T-helper 1 cell treated with Interleukin-12 subunit alpha and Interleukin-12 subunit beta and Interleukin-4 antibody, amounts not matched to agents 30 μg/mL and 1 μg/mL, for 36 hours (primary cell): ENCODE measurements at regions not wholly inside any gene's neighbourhood (a gene's known extent, or its start where the extent isn't known, plus 50 kb on each side); places are given as distances from the start of the nearest gene placed in this dataset.

Experiments used
- H3K27ac Mint-ChIP-seq: one replicate; pipeline ENCODE4 v1.8.0; 2021; ENCODE audit warnings: mild to moderate bottlenecking, mixed read lengths
- H3K27me3 Mint-ChIP-seq: one replicate; pipeline ENCODE4 v1.8.0; 2021; ENCODE audit warnings: low read depth, mixed read lengths
- H3K36me3 Mint-ChIP-seq: one replicate; pipeline ENCODE4 v1.8.0; 2021; ENCODE audit warnings: low read depth, mixed read lengths
- H3K4me1 Mint-ChIP-seq: one replicate; pipeline ENCODE4 v1.8.0; 2021; ENCODE audit warnings: low read depth, mixed read lengths
- H3K4me3 Mint-ChIP-seq: one replicate; pipeline ENCODE4 v1.8.0; 2021; ENCODE audit warnings: mild to moderate bottlenecking, moderate library complexity, mixed read lengths
- H3K9me3 Mint-ChIP-seq: one replicate; pipeline ENCODE4 v1.8.0; 2021; ENCODE audit warnings: mixed read lengths

- peaks cover 13% of the 10 kb centered on the region for H3K9me3 Mint-ChIP-seq
- no peak overlapping the region for H3K27ac Mint-ChIP-seq
- H3K4me3 Mint-ChIP-seq, result no peak overlapping the region
- H3K27me3 Mint-ChIP-seq, result no peaks in the 10 kb centered on the region
- no peaks in the 10 kb centered on the region for H3K36me3 Mint-ChIP-seq
- H3K4me1 Mint-ChIP-seq, result no peaks in the 10 kb centered on the region
These were observed 394.9 kb downstream of the KIF4B start for GRCh38 chr5:155408465-155408864.

DNA sequence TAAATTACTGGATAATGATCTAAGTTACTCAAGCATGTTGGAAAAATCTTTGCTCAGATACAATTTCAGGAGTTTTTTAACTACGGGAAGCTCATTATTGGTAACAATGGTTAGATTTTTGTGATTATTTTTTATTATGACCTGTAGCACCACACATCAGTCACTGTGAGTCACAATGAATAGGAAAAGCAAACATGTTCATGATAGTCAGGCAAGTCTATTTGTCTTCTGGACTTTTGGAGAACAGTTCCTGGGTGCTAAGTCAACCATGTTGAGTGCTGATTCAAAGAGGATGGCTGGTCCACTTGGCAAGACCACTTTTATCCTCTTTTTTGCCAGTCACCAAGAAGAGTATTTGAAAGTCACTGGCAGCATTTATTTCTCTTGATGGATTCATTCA, 403.2 kb downstream of the KIF4B start:
- Mint-ChIP-seq H3K27ac (no peak overlapping the region), H3K36me3 (no peaks in the 10 kb centered on the region), H3K4me1 (no peaks in the 10 kb centered on the region), H3K9me3 (no peaks in the 10 kb centered on the region), H3K4me3 (no peak overlapping the region), H3K27me3 (no peaks in the 10 kb centered on the region)

DNA sequence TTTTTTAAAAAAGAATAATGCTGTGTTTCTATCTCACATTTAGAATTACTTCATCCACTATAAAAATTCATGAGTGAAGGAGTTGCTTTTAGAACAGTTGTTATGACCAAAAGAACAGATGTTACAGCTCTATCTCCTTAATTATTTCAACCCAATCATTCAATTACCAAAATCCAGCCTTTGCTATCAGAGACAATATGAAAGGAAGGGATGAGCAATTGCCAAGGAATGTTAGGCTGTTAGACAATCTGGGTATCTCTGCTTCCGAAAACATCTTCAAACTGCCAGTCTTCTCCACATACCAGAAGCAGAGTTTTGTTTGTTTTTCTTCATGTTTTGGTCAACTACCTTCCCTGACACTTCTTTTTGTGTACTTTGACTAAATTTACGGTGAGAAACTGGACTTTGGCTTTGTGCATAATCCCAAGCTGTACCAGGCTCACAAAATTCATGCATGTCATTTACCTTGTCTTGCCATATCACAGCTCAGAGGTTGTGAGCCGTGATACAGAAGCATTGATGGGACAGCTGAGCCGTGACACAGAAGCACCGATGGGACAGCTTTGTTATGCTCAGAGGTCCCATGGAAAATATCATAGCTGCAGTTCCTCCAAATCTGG, 405.5 kb downstream of the KIF4B start:
- Mint-ChIP-seq H3K4me1 (no peaks in the 10 kb centered on the region), H3K36me3 (no peaks in the 10 kb centered on the region), H3K27me3 (no peaks in the 10 kb centered on the region), H3K9me3 (no peaks in the 10 kb centered on the region), H3K27ac (no peak overlapping the region), H3K4me3 (no peak overlapping the region)

- H3K9me3 Mint-ChIP-seq, result peaks cover 8% of the 10 kb centered on the region
- H3K27ac Mint-ChIP-seq, result no peak overlapping the region
- no peaks in the 10 kb centered on the region for H3K4me1 Mint-ChIP-seq
These were observed 416.6 kb downstream of the KIF4B start for GRCh38 chr5:155430192-155430591.

DNA sequence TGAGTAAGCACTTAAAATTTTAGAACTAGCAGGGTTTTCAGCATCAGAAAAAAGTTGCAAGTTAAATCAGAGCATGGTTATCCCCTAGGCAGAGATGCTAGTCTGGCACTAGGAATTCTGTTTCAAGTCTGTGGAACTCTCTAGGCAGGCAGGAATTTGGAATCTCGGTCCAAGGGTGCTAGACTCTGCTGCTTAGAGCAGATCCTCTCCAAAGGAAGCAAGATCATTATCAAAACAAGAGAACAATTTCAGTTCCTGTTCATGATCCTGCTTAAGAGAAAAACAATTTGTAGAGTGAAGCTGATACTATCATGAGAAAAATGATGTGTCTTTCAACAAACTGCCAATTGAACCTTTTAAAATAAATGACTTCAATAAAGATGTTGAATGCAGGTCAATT, 420.7 kb downstream of the KIF4B start:
- no peaks in the 10 kb centered on the region for H3K36me3 Mint-ChIP-seq
- no peak overlapping the region for H3K27ac Mint-ChIP-seq
- H3K9me3 Mint-ChIP-seq, result peaks cover 3% of the 10 kb centered on the region
- no peaks in the 10 kb centered on the region for H3K4me1 Mint-ChIP-seq
- H3K27me3 Mint-ChIP-seq, result no peaks in the 10 kb centered on the region
- no peak overlapping the region for H3K4me3 Mint-ChIP-seq

More at GRCh38 chr5:155430192-155430591, 416.6 kb downstream of the KIF4B start:
- Mint-ChIP-seq H3K4me3 (no peak overlapping the region), H3K27me3 (no peaks in the 10 kb centered on the region), H3K36me3 (no peaks in the 10 kb centered on the region)

- H3K27ac Mint-ChIP-seq, result no peak overlapping the region
- H3K4me1 Mint-ChIP-seq, result no peaks in the 10 kb centered on the region
- H3K36me3 Mint-ChIP-seq, result no peaks in the 10 kb centered on the region
- no peak overlapping the region for H3K4me3 Mint-ChIP-seq
- peaks cover 3% of the 10 kb centered on the region for H3K9me3 Mint-ChIP-seq
- no peaks in the 10 kb centered on the region for H3K27me3 Mint-ChIP-seq
These were observed 421.1 kb downstream of the KIF4B start for GRCh38 chr5:155434681-155435080.

DNA sequence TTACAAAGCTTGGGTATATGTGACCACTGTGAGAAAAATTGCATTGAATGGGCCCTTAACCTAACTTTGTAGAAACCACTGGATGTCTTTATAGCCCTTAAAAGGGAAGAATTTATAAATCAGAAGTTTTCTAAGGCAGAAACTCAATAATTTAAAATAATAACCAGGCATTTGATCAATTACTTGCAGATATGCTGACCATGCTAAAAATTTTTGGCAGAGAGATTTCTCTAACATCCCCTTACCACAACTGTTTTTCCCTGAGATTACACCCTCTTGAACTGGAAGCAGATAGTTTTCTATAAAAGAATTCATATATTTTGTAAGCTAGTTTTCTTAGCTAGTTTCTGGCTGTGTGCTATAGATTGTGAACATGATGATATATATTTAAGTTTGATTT, 428.3 kb downstream of the KIF4B start:
- Mint-ChIP-seq H3K9me3 (peaks cover 4% of the 10 kb centered on the region), H3K27me3 (no peaks in the 10 kb centered on the region), H3K36me3 (no peaks in the 10 kb centered on the region), H3K4me3 (no peak overlapping the region), H3K27ac (no peak overlapping the region), H3K4me1 (no peaks in the 10 kb centered on the region)

GRCh38 chr5:155451106-155451505, 437.6 kb downstream of the KIF4B start:
- Mint-ChIP-seq H3K4me3 (no peak overlapping the region), H3K27ac (no peak overlapping the region), H3K36me3 (no peaks in the 10 kb centered on the region), H3K4me1 (no peaks in the 10 kb centered on the region), H3K27me3 (no peaks in the 10 kb centered on the region), H3K9me3 (peaks cover 5% of the 10 kb centered on the region)

GRCh38 chr5:155455791-155456514, 442.4 kb downstream of the KIF4B start:
- no peak overlapping the region for H3K4me3 Mint-ChIP-seq
- no peak overlapping the region for H3K27ac Mint-ChIP-seq
- H3K4me1 Mint-ChIP-seq, result no peaks in the 10 kb centered on the region
- no peaks in the 10 kb centered on the region for H3K27me3 Mint-ChIP-seq
- H3K36me3 Mint-ChIP-seq, result no peaks in the 10 kb centered on the region
- no peaks in the 10 kb centered on the region for H3K9me3 Mint-ChIP-seq

GRCh38 chr5:155459889-155460500, 446.4 kb downstream of the KIF4B start:
- Mint-ChIP-seq H3K36me3 (no peaks in the 10 kb centered on the region), H3K4me3 (no peak overlapping the region), H3K27ac (no peak overlapping the region), H3K27me3 (no peaks in the 10 kb centered on the region), H3K9me3 (no peaks in the 10 kb centered on the region), H3K4me1 (no peaks in the 10 kb centered on the region)

- Mint-ChIP-seq H3K4me1 (no peaks in the 10 kb centered on the region), H3K9me3 (no peaks in the 10 kb centered on the region), H3K27ac (no peak overlapping the region), H3K36me3 (no peaks in the 10 kb centered on the region), H3K27me3 (no peaks in the 10 kb centered on the region), H3K4me3 (no peak overlapping the region)
These were observed 447.0 kb downstream of the KIF4B start for GRCh38 chr5:155460501-155460931.

DNA sequence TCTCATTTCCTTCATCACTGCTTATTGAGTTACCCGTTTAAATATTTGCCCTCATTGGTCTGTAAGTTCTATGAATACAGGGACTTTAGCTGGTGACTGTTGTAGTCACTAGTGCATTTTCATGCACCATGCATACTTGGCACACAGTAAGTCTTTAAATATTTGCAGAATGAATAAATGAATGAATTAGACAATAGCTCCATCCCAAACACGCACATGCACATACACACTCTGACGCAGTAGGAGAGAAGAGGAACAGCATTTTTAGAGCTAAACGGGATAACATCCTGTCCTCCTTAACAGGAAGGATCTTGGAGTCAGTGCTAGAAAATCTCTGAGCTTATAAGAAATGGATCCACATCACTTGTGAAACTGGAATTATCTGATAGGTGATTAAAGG, 447.7 kb downstream of the KIF4B start:
- Mint-ChIP-seq H3K9me3 (peaks cover under 1% of the 10 kb centered on the region), H3K4me3 (no peak overlapping the region), H3K36me3 (no peaks in the 10 kb centered on the region), H3K27ac (no peak overlapping the region), H3K4me1 (no peaks in the 10 kb centered on the region), H3K27me3 (no peaks in the 10 kb centered on the region)

GRCh38 chr5:155466851-155467250, 453.3 kb downstream of the KIF4B start:
- H3K4me3 Mint-ChIP-seq, result no peak overlapping the region
- H3K9me3 Mint-ChIP-seq, result peaks cover 9% of the 10 kb centered on the region
- no peak overlapping the region for H3K27ac Mint-ChIP-seq
- H3K36me3 Mint-ChIP-seq, result no peaks in the 10 kb centered on the region
- no peaks in the 10 kb centered on the region for H3K4me1 Mint-ChIP-seq
- H3K27me3 Mint-ChIP-seq, result no peaks in the 10 kb centered on the region

DNA sequence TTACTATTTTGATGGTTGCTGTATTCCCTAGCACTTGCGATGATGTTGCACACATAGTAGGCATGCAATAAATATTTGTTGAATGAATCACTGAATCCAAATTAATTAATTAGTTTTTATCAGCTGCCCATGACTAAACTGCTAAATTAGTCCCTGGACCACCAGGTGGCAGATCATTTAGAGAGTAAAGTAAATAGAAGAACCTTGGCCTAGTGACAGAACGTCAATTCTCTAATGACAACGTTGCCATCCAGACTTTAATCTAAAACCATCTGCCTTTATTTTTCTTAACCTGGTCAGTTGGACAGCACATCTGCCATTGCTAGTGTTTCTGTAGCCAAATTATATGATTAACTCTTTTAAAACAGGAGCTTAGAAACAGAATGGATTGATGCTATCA, 457.5 kb downstream of the KIF4B start:
- H3K36me3 Mint-ChIP-seq, result no peaks in the 10 kb centered on the region
- no peaks in the 10 kb centered on the region for H3K4me1 Mint-ChIP-seq
- H3K4me3 Mint-ChIP-seq, result no peak overlapping the region
- H3K9me3 Mint-ChIP-seq, result peaks cover 9% of the 10 kb centered on the region
- no peak overlapping the region for H3K27ac Mint-ChIP-seq
- H3K27me3 Mint-ChIP-seq, result no peaks in the 10 kb centered on the region

DNA sequence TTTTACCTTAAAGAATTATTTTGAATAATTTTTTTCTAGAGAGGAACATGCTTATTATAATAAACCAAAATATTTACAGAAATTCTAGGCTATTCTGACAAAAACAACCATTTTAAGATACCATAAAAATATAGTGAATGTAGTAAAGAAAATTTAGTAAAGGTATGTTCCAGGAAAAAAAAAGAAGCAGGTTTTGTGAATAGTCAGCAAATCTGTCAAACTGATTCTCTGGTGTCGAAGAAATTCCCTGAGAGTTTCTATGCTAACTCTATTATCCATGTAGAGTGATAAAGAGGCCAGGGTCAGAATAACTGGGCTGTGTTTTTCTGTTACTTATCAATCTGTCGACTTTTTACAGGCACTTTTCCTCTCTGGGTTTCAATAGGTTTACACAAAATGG, 459.2 kb downstream of the KIF4B start:
- H3K9me3 Mint-ChIP-seq, result no peaks in the 10 kb centered on the region
- H3K4me3 Mint-ChIP-seq, result no peak overlapping the region
- no peak overlapping the region for H3K27ac Mint-ChIP-seq
- no peaks in the 10 kb centered on the region for H3K36me3 Mint-ChIP-seq
- no peaks in the 10 kb centered on the region for H3K27me3 Mint-ChIP-seq
- H3K4me1 Mint-ChIP-seq, result no peaks in the 10 kb centered on the region
